ENCODE measurements at regions not wholly inside any gene's neighbourhood (a gene's known extent, or its start where the extent isn't known, plus 50 kb on each side); places are given as distances from the start of the nearest gene placed in this dataset.

GRCh38 chr9:31608881-31609280, 775.6 kb upstream of the ACO1 start:
- no peaks in the 10 kb centered on the region for H3K9me3 ChIP-seq
- no peaks in the 10 kb centered on the region for H3K27me3 ChIP-seq
- no peaks in the 10 kb centered on the region for H3K4me1 ChIP-seq
- no peak for DNase-seq
- no peak for ATAC-seq
- no peak for TF ChIP-seq CTCF (IDR thresholded peaks at IDR 0.05)
- intact Hi-C loops (cut with DNase I): no loop called here
- H3K27ac ChIP-seq: no peak overlapping the region
- no peak overlapping the region for H3K4me3 ChIP-seq
- H3K36me3 ChIP-seq: no peaks in the 10 kb centered on the region

DNA sequence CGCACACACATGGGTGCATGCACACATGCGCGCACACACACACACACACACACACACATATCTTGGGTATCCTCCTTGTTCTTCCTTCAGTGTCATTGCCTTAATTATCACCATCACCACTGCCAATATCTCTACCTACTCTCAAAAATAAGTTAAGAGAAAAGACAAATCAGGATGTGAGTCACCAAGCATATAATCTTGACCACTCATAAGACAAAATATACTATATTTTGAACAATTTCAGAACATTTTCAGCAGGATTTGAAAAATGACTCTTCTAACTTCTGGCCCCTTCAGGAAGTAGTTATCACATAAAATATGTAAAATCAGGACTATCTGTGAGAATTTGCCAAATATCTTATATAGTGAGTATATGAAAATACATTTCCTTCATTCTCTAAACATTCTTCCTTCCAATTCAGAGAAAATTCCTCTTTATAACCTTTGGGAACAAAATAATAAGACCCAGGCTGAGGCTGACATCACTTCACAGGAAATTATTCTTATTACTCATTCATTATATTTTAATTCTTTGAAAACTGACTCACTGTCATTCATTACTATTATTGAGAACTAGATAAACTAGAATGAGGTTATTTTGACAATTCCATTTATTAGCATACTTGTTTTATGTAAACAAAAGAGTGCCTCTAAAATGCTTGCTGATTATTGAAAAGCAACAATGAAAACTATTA, 772.0 kb upstream of the ACO1 start:
- Histone ChIP-seq H3K4me3 (no peak overlapping the region), H3K9me3 (no peaks in the 10 kb centered on the region), H3K36me3 (no peaks in the 10 kb centered on the region), H3K27ac (no peak overlapping the region), H3K4me1 (no peaks in the 10 kb centered on the region), H3K27me3 (no peaks in the 10 kb centered on the region)
- ATAC-seq (no peak), DNase-seq (no peak)
- intact Hi-C loops (cut with DNase I): no loop called here
- no peak for TF ChIP-seq CTCF (IDR thresholded peaks at IDR 0.05)

- no peak for TF ChIP-seq CTCF (IDR thresholded peaks at IDR 0.05)
- Histone ChIP-seq H3K36me3 (no peaks in the 10 kb centered on the region), H3K4me3 (no peak overlapping the region), H3K27ac (no peak overlapping the region), H3K4me1 (no peaks in the 10 kb centered on the region), H3K27me3 (no peaks in the 10 kb centered on the region), H3K9me3 (no peaks in the 10 kb centered on the region)
- intact Hi-C loops (cut with DNase I): no loop called here
- no peak for DNase-seq
- no peak for ATAC-seq
These were observed 768.5 kb upstream of the ACO1 start for GRCh38 chr9:31615966-31616365.

DNA sequence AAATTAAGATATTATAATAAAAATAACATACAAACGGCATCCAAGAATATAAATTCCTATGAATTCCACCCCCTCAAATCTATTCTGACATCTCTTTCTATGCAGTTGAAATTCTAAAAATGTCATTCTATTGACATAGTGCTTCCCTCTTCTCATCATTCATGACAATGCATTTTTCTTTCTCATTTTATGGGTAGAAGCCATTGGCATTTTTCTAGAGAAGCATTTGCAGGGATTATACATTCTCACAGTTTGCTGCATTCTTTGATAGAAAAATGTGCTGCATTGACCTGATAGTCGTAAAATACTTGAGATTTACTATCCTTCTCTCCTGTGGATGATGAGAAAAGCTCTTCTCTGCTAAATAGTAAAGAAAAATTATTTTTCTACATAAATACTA, 760.9 kb upstream of the ACO1 start:
- ATAC-seq (no peak), DNase-seq (no peak)
- no peaks in the 10 kb centered on the region for H3K9me3 ChIP-seq
- H3K36me3 ChIP-seq: no peaks in the 10 kb centered on the region
- TF ChIP-seq CTCF (IDR thresholded peaks at IDR 0.05): no peak
- no peaks in the 10 kb centered on the region for H3K4me1 ChIP-seq
- H3K4me3 ChIP-seq: no peak overlapping the region
- intact Hi-C loops (cut with DNase I): no loop called here
- H3K27me3 ChIP-seq: no peaks in the 10 kb centered on the region
- no peak overlapping the region for H3K27ac ChIP-seq

- no peak for TF ChIP-seq CTCF (IDR thresholded peaks at IDR 0.05)
- intact Hi-C loops (cut with DNase I): no loop called here
- no peaks in the 10 kb centered on the region for H3K36me3 ChIP-seq
- H3K9me3 ChIP-seq: no peaks in the 10 kb centered on the region
- H3K4me3 ChIP-seq: no peak overlapping the region
- no peak overlapping the region for H3K27ac ChIP-seq
- no peak for ATAC-seq
- DNase-seq: no peak
- H3K27me3 ChIP-seq: no peaks in the 10 kb centered on the region
- H3K4me1 ChIP-seq: no peaks in the 10 kb centered on the region
These were observed 755.2 kb upstream of the ACO1 start for GRCh38 chr9:31629292-31629691.

GRCh38 chr9:31637265-31637664, 747.2 kb upstream of the ACO1 start:
- TF ChIP-seq CTCF (IDR thresholded peaks at IDR 0.05): no peak
- DNase-seq (no peak), ATAC-seq (no peak)
- Histone ChIP-seq H3K9me3 (no peaks in the 10 kb centered on the region), H3K4me3 (no peak overlapping the region), H3K36me3 (no peaks in the 10 kb centered on the region), H3K4me1 (no peaks in the 10 kb centered on the region), H3K27me3 (no peaks in the 10 kb centered on the region), H3K27ac (no peak overlapping the region)
- intact Hi-C loops (cut with DNase I): no loop called here
